GM19238 (cell line): ENCODE measurements at regions not wholly inside any gene's neighbourhood (a gene's known extent, or its start where the extent isn't known, plus 50 kb on each side); places are given as distances from the start of the nearest gene placed in this dataset.

Experiments used
- DNase-seq: peaks from one replicate; pipeline ENCODE4 v3.0.0; 2011; ENCODE audit warnings: low spot score; ENCODE audit not compliant: insufficient read length

- no peak for DNase-seq
These were observed 358.8 kb upstream of the JAG1 start for GRCh38 chr20:11032611-11033010.

- DNase-seq = no peak
These were observed 360.2 kb upstream of the JAG1 start for GRCh38 chr20:11034025-11034424.

- no peak for DNase-seq
These were observed 361.4 kb upstream of the JAG1 start for GRCh38 chr20:11035211-11035610.

GRCh38 chr20:11041396-11041795, 367.6 kb upstream of the JAG1 start:
- no peak for DNase-seq

GRCh38 chr20:11043001-11043400, 369.2 kb upstream of the JAG1 start:
- no peak for DNase-seq

- no peak for DNase-seq
These were observed 370.8 kb upstream of the JAG1 start for GRCh38 chr20:11044561-11044960.

GRCh38 chr20:11045412-11046175, 371.8 kb upstream of the JAG1 start:
- DNase-seq = no peak

- no peak for DNase-seq
These were observed 373.8 kb upstream of the JAG1 start for GRCh38 chr20:11047559-11047958.

- DNase-seq = no peak
These were observed 374.9 kb upstream of the JAG1 start for GRCh38 chr20:11048739-11049138.

- DNase-seq = no peak
These were observed 376.6 kb upstream of the JAG1 start for GRCh38 chr20:11050350-11050749.

- no peak for DNase-seq
These were observed 377.3 kb upstream of the JAG1 start for GRCh38 chr20:11051136-11051535.

- DNase-seq = no peak
These were observed 379.5 kb upstream of the JAG1 start for GRCh38 chr20:11053310-11053709.

GRCh38 chr20:11054266-11054993, 380.6 kb upstream of the JAG1 start:
- DNase-seq = no peak

GRCh38 chr20:11056414-11056813, 382.6 kb upstream of the JAG1 start:
- DNase-seq = no peak

GRCh38 chr20:11057624-11058023, 383.8 kb upstream of the JAG1 start:
- DNase-seq = no peak

- DNase-seq = no peak
These were observed 385.9 kb upstream of the JAG1 start for GRCh38 chr20:11059659-11060058.

GRCh38 chr20:11060423-11061185, 386.8 kb upstream of the JAG1 start:
- DNase-seq = no peak

GRCh38 chr20:11063444-11063843, 389.6 kb upstream of the JAG1 start:
- DNase-seq = no peak

GRCh38 chr20:11064946-11065345, 391.1 kb upstream of the JAG1 start:
- DNase-seq = no peak

- DNase-seq = no peak
These were observed 393.6 kb upstream of the JAG1 start for GRCh38 chr20:11067359-11067758.

- no peak for DNase-seq
These were observed 399.2 kb upstream of the JAG1 start for GRCh38 chr20:11072982-11073381.

- no peak for DNase-seq
These were observed 402.8 kb upstream of the JAG1 start for GRCh38 chr20:11076434-11077105.
